Adipose tissue (tissue), 3 donors: ENCODE measurements at regions not wholly inside any gene's neighbourhood (a gene's known extent, or its start where the extent isn't known, plus 50 kb on each side); places are given as distances from the start of the nearest gene placed in this dataset.
"Not testable (repeated sequence)": the region's sequence is repeated elsewhere in the genome, so short reads cannot be mapped to it uniquely, and the experiment has no call there.

Experiments
- H3K27ac ChIP-seq: one replicate; pipeline ENCODE4 v1.5.1; 2013; ENCODE audit warnings: low read depth, low read length
- whole genome bisulfite sequencing, 3 donors: extraction: QIAGEN DNeasy Blood & Tissue Kit; methylation state at CpG; one replicate each; pipeline ENCODE4 v1.1.7; 2013; 5-methylcytosine and 5-hydroxymethylcytosine counted together
- donor health status: healthy with polysubstance abuse.
- donor health status: Bipolar disorder and iron deficiency.
- donor health status: healthy.

DNA sequence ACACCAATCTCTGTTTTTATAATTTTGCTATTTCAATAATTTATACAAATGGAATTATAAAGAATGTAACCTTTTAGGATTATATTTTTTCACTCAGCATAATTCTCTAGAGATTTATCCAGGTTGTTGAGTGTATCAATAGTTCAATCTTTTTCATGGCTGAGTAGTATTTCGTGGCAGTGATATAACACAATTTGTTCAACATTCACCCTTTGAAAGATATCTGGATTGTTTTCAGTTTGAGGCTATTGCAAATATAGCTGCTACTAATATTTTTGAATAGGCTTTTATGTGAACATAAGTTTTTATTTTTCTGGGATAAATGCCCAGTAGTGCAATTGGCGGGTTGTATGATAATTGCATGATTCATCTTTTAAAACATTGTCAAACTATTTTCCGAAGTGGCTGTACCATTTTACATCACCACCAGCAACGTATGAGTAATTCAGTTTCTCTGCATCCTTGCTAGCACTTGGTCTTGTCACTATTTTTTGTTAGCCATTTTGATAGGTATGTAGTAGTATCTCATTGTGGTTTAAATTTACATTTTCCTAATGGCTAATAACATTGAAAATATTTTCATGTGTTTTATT is 55.6 kb upstream of the ABCD3 start:
- WGBS, 3 donors: 86 to 91% (median 86%) methylated on average over 4 of the region's 4 CpGs
- H3K27ac ChIP-seq: no peak overlapping the region

DNA sequence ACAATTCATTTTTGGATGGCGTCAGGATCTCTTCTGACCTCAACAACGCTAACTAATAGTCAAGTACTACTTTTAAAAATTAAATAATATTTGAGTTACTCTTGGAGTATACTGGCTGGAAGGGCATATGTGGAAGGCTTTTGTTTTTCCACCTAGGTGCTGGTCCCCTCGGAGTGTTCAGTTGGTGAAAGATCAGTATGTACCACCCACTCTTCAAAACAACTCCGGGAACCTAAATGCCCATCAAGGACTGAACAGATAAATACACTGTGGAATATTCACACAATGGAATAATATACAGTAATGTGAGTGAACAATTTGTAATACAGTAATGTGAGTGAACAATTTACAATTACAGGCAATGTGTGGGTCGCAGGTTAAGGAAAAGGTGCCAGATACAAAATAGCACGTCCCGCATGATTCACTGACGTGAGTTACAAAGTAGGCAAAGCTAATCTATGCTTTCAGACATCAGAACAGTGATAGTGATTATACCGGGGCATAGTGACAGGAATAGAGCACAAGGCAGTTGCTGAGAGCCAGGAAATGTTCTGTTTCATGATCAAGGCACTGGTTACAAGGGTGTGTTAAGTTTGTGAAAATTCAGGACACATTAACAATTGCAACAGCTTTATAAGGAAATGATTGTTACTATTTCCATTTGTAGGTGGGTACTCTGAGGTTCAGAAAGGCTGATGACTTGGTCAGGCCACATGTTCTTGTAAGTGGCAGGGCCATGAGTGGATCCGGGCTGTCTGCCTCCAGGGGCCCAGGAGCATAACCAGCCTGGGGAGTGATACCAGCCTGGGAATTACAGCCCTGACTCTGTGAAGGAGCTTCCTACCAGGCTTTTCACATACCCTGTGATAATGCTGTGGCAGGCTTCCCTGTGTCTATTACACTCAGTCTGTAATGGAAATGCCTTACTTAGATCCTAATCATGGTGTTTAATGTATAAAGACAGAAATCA is 59.3 kb upstream of the ABCD3 start:
- H3K27ac ChIP-seq: no peak overlapping the region
- WGBS, 3 donors: 86 to 90% (median 89%) methylated on average over 10 of the region's 10 CpGs

DNA sequence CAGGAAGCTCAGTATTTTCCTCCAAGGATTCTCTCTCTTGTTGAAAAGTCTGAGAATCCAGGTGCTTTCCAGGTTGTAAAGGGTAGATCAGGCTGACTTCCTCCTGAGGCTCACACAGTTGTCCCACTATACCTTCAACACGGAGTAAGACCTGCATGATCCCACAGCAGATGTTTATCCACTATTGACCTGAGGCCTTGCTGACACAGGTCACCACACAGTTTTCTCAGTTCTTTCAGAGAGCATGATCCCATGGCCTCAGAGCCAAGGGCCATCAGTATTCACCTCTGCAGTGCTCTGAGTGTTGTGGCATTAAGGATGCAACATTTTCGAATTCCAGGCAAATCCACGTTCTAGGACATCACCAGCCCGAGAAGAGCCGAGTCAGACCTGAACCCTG is 60.5 kb upstream of the ABCD3 start:
- H3K27ac ChIP-seq: no peak overlapping the region
- WGBS, 3 donors: 89 to 98% (median 94%) methylated on average over 5 of the region's 5 CpGs

DNA sequence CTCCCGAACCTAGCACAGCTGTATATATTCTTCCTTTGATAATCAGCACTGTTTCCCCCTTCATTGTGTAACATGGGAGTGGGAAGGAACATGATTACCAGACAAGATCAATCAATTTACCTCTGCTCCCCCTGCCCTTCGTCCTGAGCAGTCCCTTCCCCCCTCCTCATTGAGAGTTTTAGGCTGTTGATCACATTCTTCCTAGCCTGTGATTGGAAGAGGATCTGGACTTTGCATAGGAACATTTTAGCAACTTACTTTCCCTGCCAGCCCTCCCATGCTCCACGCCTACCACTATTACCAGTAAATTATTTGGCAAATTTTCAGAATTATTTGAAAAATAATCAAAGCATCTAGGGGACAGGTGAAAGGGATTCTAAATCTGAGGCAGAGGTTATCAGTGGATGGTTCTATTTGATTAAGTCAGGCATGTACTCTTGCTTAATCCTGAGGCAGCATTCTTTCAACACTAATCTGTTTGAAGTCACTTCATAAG is 62.7 kb upstream of the ABCD3 start:
- 41 to 55% (median 54%) methylated on average over 3 of the region's 3 CpGs for WGBS, 3 donors

DNA sequence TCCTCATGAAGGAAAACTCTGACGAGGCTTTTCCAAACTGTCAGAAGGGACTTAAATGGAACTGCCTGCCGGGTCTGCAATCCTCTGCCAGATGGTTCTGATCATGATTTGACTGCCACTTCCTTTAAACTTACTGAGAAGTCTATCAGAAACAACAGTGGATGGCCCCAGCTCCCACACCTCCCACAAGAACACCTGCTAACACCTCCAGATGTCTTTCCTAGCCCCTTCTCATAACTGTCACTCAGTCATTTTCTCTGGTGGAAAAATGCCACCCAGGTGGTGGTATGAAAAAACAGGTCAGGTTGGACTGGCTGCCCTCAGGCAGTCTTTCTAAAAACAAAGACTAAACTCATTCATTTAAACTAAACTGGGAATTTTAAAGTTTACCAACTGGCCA is 66.7 kb upstream of the ABCD3 start:
- no peak overlapping the region for H3K27ac ChIP-seq
- WGBS, 3 donors: 14 to 32% (median 26%) methylated on average over 2 of the region's 2 CpGs

More for the DNA sequence above, 62.7 kb upstream of the ABCD3 start:
- no peak overlapping the region for H3K27ac ChIP-seq

DNA sequence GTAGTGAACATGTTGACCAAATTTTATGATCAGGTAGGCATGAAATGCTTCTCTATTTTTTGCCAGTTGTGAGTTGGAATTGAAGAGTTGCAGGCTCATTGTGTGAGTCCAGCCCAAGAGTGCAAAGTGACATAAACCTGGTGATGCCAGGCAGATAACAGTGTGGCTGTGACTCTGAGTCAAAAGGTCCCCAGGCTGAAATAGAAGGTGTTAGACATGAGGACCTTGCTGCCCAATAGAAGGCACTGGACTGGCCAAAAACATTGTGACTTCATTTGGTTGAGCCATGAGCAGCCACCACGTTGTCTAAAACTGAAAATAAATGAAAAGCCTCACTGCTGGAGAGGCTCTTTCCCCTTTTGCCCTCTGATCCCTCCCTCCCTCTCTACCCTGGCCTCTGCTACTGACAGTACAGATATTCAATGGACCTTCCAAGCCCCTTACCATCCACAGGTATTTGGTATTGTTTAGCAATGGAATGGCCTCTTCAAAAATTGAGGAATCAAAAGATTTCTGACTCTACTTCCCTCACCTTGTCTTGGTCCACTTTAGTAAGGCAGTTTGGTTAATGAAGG is 67.8 kb upstream of the ABCD3 start:
- 43 to 62% (median 48%) methylated on average over 1 of the region's 1 CpG for WGBS, 3 donors
- H3K27ac ChIP-seq: no peak overlapping the region

DNA sequence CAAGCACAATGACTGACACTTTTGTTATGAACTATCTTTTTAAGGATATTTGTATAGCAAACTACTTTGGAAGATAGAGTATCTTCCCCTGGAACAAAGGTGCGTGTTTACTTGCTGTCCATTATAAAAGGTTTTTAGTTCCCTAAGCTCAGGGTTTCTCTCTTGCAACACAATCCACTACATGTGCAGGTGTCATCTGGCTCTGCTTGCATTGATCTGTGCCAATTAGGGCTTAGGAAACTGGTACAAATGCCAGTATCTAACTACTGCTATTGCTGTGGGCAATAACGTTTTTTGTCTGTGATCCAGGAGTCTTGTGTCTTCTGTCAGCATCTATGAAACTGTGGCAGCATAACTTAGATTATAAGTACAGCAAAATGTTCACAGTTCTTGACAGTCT is 68.3 kb upstream of the ABCD3 start:
- 55 to 68% (median 63%) methylated on average over 2 of the region's 2 CpGs for WGBS, 3 donors
- no peak overlapping the region for H3K27ac ChIP-seq

DNA sequence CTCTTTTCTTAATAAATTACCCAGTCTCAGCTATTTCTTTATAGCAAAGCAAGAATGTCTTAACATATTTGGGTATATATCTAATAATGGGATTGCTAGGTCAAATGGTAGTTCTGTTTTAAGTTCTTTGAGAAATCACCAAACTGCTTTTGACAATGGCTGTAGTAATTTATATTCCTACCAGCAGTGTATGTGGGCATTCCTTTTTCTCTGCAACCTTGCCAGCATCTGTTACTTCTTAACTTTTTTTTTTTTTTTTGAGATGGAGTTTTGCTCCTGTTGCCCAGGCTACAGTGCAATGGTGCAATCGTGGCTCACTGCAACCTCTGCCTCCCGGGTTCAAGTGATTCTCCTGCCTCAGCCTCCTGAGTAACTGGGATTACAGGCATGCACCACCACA is 69.8 kb upstream of the ABCD3 start:
- H3K27ac ChIP-seq: not testable (repeated sequence)
- WGBS, 3 donors: 59 to 96% (median 82%) methylated on average over 2 of the region's 2 CpGs

DNA sequence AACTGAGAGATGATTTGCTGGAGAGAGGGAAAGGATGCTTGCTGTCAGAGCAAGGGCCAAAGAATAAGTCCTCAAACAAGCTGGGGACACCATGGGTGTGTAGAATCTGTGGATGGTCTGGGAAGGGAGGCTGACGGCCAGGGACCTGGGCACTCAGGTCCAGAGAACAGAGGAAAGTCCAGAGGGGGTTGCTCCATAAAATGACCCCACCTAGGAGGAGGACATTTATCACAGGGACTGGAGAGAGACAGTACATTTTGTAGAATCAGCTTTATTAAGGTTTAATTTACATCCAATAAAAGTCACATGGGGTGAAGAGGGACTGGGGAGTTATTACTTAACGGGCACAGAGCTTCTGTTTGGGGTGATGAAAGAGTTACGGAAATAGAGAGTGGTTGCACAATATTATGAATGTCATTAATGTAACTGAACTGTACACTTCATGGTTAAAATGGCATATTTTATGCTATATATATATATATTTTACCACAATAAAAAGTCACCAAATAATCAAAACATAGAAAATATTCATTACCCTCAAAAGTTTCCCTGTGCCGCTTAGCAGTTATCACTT is 73.0 kb upstream of the ABCD3 start:
- WGBS, 3 donors: 59 to 85% (median 64%) methylated on average over 4 of the region's 4 CpGs
- H3K27ac ChIP-seq: no peak overlapping the region

DNA sequence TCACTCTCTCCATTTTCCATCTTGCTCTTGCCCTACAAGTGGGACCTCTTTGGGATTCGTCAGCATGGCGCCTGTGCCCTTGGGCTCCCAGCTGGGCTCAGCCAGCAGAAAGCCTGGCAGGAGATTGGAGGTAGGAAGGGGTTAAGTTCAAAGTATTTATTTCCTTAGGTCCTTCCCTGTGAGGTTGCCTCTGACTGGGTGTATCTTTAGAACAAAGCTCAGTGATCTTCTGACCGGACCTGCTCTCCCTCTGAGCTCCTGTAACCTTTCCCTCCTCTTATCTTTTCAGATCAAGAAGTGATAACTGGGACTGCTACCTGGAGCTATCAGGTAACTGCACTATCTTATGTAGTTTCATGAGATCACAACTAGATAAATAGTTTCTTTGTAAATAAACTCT is 75.8 kb upstream of the ABCD3 start:
- H3K27ac ChIP-seq: no peak overlapping the region
- 70 to 77% (median 76%) methylated on average over 3 of the region's 3 CpGs for WGBS, 3 donors

DNA sequence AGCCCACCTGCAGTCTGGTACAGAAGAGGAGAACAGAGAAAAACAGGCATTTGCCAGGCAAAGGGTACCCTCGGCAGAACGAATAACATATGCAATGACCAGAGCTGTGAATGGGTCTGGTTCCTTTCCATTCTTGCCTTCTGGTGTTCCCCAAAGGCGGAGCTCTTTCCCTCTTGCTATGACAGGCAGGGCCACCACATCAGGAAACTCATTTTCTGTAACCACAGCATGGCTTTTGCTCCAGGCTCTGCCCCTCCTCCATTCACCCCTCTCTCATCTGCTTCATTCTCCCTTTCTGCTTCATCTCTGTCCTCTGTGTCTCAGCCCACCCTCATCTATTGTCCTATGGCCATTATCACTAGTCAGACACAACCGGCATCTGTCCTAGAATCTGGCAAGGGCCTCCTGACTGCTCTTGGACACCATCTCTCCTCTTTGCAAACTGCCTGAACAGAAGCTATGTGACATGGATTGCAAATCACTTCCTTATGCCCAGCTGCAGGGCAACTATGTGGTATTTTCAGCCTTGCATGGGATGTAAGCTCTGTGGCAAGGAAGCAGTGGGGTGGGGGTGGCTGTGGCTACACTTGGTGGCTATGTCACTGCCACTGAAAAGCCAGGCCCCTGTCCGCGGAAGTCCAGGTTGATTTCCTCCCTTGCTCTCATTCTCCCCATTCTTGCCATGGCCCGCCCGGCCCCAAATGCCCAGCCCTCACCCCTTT is 78.8 kb upstream of the ABCD3 start:
- H3K27ac ChIP-seq: no peak overlapping the region
- WGBS, 3 donors: 45 to 94% (median 67%) methylated on average over 8 of the region's 8 CpGs

DNA sequence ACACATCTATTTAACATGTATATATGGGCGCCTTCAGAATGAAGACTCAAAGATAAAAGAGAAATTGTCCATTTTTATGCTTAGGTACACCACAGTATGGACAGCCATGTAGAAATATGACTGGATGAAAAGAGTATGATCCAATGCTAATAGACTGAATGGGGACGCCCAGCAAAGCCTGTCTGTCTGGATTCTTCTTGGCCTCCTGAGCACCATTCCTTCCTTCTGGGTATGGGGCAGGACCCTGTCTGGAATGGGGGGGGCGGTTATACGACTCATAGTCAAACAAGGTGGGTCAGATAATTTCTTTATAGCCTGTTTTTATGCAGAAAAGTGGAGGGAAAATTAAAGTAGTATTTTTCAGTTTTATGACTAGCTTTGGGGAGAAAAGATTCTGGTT is 81.2 kb upstream of the ABCD3 start:
- H3K27ac ChIP-seq: no peak overlapping the region
- WGBS, 3 donors: 76 to 94% (median 88%) methylated on average over 4 of the region's 4 CpGs

DNA sequence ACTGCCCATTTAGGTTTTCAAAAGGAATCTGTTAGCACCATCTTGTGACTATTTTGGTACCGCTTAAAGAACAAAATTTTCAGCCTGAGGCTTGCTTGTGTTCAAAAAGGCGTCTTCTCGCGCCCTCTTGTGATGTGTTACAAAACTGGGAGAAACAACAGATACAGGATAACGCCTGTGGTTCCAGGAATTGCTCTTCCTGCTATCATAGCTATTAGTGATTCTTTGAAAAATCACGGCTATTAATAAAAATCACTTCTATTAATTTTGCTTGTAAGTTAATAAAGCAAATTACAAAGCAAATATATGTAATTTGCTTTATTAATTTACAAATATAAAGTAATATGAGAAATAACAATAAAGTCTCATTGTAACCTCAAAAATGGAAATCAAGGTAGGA is 82.2 kb upstream of the ABCD3 start:
- 1 to 2% (median 2%) methylated on average over 6 of the region's 6 CpGs for WGBS, 3 donors
- no peak overlapping the region for H3K27ac ChIP-seq

DNA sequence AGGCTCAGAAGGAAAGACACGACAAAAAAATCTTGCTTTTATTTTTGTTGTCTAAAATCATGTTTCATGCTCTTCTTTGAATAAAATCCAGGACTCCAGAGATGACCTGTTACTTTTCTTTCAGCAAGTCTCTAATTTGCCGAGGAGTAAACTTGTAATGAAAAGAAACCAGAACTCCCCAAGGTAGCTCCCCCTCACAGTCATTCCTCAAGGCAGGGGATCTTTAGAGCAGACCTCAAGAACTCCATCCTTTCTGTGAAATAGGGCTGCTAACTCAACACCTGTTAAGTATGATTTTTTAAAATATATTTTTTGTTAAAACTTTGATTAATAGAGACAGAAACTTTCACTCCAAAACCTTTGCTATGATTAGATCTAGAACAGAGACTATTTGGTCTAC is 82.7 kb upstream of the ABCD3 start:
- WGBS, 3 donors: 57 to 71% (median 63%) methylated on average over 2 of the region's 2 CpGs
- no peak overlapping the region for H3K27ac ChIP-seq

DNA sequence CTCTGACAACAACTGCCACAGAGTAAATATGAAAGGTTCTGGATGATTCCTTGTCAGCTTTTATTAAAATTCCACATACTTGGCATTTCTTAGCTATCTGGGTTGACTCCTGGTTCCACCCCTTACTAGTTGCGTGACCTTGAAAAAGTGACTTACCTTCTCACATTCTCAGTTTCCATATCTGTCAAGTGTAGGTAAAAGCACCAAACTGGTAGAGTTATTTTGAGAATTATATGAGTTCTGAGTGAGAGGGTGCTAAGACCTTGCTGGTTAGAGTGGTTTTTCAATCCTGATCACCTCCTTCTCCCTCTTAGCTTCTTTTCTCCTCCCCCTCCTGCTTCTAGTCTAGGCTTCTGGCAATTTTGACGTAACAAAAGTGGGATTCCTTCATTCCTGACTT is 83.4 kb upstream of the ABCD3 start:
- no peak overlapping the region for H3K27ac ChIP-seq
- 78 to 87% (median 78%) methylated on average over 2 of the region's 2 CpGs for WGBS, 3 donors

DNA sequence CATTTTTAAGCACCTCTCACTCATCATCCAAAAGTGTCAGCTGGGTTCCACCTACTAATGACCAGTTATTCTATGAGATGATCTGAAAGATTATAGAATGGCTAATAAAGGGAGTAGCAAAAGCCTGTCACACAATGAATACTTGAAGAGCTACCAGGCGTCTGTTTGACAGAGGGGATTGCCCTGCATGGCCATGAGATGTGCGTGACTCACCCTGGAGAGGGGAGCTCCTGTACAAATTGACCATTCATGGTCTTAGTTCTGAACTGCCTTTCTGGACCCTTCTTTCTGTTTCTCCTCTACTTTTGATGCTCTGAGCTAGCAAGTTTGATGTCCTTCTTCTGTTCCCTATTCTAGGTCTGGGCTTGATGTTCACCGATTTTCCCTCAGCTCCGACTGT is 85.2 kb upstream of the ABCD3 start:
- no peak overlapping the region for H3K27ac ChIP-seq
- WGBS, 3 donors: 72 to 88% (median 87%) methylated on average over 4 of the region's 4 CpGs

DNA sequence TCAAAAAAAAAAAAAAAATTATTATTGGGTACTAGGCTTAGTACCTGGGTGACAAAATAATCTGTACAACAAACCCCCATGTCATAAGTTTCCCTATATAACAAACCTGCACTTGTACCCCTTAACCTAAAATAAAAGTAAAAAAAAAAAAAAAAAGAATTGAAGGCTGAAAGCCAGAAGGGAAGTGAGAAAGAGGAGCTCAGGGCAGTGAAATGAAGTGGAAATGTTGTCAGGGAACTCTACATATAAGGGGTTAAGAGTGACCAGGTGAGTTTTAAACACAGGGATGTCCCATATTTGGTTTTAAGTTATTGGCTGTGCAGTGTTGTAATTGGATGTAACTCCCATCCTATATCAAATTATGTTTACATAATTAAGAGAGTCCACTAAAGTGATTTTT is 85.7 kb upstream of the ABCD3 start:
- H3K27ac ChIP-seq: no peak overlapping the region

DNA sequence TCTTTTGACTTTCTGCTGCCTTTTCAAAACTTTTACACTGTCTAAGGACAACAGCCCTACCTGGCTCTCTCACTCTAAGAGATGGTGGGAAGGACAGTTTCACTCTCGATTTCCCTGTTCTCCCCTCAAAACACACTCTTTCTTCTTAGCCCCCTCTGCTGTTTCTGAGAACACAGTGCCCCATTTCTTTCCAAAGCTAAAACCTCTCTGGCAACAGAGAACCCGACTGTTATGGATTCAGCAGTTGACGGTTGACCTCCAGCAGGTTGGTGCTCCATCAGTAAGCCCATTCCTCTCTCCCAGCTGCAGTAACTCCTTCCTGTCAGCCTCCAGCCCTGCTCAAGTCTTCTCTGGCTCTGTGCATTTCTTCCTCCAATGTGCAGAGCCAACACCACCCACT is 88.2 kb upstream of the ABCD3 start:
- 10 to 17% (median 12%) methylated on average over 3 of the region's 3 CpGs for WGBS, 3 donors
- no peak overlapping the region for H3K27ac ChIP-seq

DNA sequence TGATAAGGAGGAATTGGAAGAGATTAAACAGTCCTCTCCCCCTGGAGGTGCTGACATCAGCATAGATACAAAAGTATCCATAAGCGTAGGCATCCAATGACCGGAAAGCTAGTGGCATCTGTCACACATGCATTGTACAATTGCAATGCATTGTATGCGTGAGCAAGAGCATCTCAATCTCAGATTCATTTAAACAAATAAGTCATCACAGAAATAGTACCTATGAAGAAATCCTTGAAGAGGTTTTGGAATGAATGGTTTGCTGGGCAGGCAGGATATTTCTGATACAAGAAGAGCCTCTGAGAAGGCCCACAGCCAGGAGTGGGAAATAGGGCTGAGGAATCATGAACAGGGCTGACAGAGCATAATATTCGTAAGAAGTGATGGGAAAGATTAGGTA is 88.9 kb upstream of the ABCD3 start:
- WGBS, 3 donors: 88 to 90% (median 90%) methylated on average over 4 of the region's 4 CpGs
- H3K27ac ChIP-seq: no peak overlapping the region
